ENCODE measurements at regions not wholly inside any gene's neighbourhood (a gene's known extent, or its start where the extent isn't known, plus 50 kb on each side); places are given as distances from the start of the nearest gene placed in this dataset.

DNA sequence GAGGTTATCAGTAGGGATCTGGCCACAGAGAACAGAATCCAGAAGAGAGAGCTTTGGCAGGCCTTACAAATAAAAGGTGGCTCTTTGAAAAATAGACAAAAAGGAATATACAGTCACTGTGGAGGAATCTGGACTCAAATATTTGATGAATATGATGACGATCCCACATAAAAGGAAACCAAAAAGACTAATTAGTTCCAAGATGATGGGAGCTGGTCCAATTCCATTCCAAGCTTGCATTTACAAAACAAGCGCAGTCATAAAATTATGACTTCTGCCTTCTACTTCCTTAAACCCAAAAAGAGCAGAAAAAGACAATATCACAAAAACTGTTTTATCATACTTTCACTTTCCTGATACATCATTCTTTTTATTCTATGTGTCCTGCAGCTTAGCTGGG lies 285.8 kb downstream of the DIPK2A start:
- no peak for DNase-seq (ENCODE audit: low read depth, low spot score)
- TF ChIP-seq, protein P1, sequence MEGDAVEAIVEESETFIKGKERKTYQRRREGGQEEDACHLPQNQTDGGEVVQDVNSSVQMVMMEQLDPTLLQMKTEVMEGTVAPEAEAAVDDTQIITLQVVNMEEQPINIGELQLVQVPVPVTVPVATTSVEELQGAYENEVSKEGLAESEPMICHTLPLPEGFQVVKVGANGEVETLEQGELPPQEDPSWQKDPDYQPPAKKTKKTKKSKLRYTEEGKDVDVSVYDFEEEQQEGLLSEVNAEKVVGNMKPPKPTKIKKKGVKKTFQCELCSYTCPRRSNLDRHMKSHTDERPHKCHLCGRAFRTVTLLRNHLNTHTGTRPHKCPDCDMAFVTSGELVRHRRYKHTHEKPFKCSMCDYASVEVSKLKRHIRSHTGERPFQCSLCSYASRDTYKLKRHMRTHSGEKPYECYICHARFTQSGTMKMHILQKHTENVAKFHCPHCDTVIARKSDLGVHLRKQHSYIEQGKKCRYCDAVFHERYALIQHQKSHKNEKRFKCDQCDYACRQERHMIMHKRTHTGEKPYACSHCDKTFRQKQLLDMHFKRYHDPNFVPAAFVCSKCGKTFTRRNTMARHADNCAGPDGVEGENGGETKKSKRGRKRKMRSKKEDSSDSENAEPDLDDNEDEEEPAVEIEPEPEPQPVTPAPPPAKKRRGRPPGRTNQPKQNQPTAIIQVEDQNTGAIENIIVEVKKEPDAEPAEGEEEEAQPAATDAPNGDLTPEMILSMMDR (IDR thresholded peaks at IDR 0.05; ENCODE audit: insufficient read depth, low read length, missing control alignments): no peak
- no peak overlapping the region for H3K4me3 ChIP-seq (ENCODE audit: low read depth, low read length)
- ChIA-PET POLR2A (no interaction called here), CTCF (no interaction called here)

DNA sequence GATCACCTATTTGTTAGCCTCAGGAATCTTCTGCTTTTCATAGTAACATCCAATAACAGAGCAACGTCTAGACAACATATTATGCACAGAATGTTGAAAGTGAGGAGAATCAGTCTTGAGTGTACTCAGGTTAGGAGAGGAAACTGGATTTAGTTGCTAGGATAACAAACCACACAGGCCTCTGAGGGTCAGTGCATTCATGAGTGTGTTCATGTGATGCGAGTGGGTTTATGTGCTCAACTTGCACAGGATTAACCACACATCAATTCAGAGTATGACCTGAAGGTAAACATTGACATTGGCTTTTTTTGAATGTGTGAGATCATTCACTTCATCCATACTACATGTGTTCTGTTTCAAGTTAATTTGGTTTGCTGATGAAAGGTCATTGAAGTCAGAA lies 287.6 kb downstream of the DIPK2A start:
- POLR2A ChIA-PET: no interaction called here
- no peak for DNase-seq (ENCODE audit: low read depth, low spot score)
- H3K4me3 ChIP-seq (ENCODE audit: low read depth, low read length): no peak overlapping the region
- CTCF ChIA-PET: no interaction called here
- TF ChIP-seq, protein P1 (IDR thresholded peaks at IDR 0.05; ENCODE audit: insufficient read depth, low read length, missing control alignments): no peak

DNA sequence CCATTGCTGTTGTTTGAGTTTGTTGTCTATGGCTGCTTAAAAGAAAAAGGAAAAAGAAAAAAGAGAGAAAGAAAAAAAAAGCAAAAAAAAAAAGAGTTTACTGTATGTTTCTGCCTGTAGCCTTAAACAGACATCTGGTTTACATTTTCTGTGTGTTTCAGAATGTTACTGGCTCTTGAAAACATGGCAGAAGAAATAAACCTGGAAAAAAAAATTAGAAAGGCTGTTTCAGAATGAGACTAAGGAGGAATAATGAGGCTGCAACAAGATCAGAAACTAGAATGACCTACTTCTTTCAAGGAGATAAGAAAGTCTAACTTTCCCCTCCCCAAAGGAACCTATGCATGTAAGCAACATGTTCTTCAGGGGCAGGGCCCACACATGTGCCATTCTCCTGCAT lies 292.1 kb downstream of the DIPK2A start:
- DNase-seq (ENCODE audit: low read depth, low spot score): no peak
- TF ChIP-seq, protein P1 (IDR thresholded peaks at IDR 0.05; ENCODE audit: insufficient read depth, low read length, missing control alignments): no peak
- H3K4me3 ChIP-seq (ENCODE audit: low read depth, low read length): no peak overlapping the region
- ChIA-PET POLR2A (no interaction called here), CTCF (no interaction called here)

DNA sequence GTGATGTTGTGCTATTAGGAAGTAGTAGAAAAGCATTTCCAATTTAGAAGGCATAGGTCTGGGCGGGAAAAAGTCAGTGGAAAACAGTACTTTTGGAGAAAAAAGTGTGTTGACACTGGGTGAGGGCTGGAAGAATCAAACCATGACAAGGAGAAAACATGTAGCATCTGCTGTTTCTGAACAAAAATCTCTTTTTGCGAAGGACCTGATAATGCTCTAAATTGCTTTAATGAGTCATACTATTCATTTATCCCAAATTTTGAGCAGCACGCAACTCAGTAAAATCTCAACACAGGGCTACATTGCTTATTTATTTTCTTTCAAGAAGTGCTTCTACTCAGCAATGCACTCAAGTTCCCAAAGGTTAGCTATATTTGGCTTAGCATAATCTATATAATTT lies 292.7 kb downstream of the DIPK2A start:
- TF ChIP-seq, protein P1 (IDR thresholded peaks at IDR 0.05; ENCODE audit: insufficient read depth, low read length, missing control alignments): no peak
- POLR2A ChIA-PET: no interaction called here
- DNase-seq (ENCODE audit: low read depth, low spot score): no peak
- no peak overlapping the region for H3K4me3 ChIP-seq (ENCODE audit: low read depth, low read length)
- CTCF ChIA-PET: no interaction called here

DNA sequence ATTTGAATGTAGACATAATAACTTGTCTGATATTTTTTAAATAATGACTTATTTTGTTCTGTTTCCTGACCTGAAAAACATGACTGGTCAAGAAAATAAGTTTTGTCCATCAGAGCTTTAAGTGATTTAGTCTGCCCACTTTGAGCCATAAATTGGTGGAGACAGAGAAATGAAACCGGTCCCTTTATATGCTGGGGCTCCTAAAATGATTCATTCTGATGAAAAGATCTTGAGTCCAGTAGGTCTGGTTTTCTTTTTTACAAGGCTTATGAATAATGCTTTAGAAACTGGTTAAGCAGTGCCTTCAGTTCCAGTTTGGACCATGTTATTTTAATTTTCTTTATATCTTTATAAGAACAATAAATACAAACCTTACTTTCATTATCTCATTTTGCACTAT lies 293.2 kb downstream of the DIPK2A start:
- POLR2A ChIA-PET: no interaction called here
- DNase-seq (ENCODE audit: low read depth, low spot score): no peak
- no peak overlapping the region for H3K4me3 ChIP-seq (ENCODE audit: low read depth, low read length)
- CTCF ChIA-PET: no interaction called here
- TF ChIP-seq, protein P1 (IDR thresholded peaks at IDR 0.05; ENCODE audit: insufficient read depth, low read length, missing control alignments): no peak

DNA sequence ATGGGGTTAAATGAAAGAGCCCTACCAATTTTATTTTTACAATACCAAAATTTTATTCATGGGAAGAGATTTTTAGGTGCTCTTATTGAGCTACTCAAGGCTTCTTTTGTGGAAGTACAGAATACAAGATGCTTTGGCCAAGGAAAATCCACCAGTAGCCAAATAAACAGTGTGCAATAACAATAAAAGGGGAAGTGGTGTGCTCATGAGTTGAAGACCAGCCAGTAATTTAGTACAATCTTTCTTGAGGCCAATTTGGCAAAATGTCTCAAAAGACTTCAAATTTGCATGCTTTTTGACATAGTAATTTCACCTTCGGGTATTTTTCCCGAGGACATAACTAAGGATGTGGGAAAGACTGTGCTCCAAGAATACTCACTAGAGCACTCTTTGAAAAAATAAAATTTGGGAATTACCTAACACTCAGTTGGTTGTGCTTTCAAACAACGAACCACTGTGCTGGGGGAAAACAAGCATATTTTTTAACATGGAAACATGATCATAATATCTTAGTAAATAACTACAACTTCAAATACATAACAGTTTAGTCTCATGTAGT lies 294.0 kb downstream of the DIPK2A start:
- CTCF ChIA-PET: no interaction called here
- H3K4me3 ChIP-seq (ENCODE audit: low read depth, low read length): no peak overlapping the region
- POLR2A ChIA-PET: no interaction called here
- TF ChIP-seq, protein P1 (IDR thresholded peaks at IDR 0.05; ENCODE audit: insufficient read depth, low read length, missing control alignments): no peak
- no peak for DNase-seq (ENCODE audit: low read depth, low spot score)

All from AG04449 (cell line).